ENCODE measurements at regions not wholly inside any gene's neighbourhood (a gene's known extent, or its start where the extent isn't known, plus 50 kb on each side); places are given as distances from the start of the nearest gene placed in this dataset.

DNA sequence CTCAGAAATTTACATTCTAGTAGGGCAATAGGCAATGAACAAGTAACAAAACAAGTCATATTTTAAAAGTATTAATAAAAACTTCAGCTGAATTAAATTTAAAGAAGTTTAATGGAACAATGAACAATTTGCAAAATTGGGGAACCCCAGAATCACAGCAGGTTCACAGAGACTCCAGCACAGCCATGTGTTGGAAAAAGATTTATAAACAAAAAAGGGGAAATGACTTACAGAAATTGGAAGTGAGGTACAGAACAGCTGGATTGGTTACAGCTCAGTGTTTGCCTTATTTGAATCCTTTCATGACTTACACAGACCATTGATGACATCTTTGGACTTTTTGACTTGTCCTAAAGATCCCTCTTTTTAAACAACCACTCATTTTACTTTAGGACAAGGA, 179.9 kb upstream of the SCN7A start:
- Histone ChIP-seq H4K91ac (ENCODE audit: insufficient read depth, low read depth, low read length) (no peak overlapping the region), H3K4me3 (ENCODE audit: insufficient read depth, low read depth, low read length) (no peak overlapping the region), H3K18ac (ENCODE audit: low read depth, low read length) (no peak overlapping the region), H2BK5ac (ENCODE audit: low read depth, low read length, poor library complexity, severe bottlenecking) (no peak overlapping the region), H3K79me1 (ENCODE audit: low read depth in 1 of 2, low read length in 2 of 2) (no peaks in the 10 kb centered on the region), H4K20me1 (ENCODE audit: insufficient read depth, low read length) (no peaks in the 10 kb centered on the region), H4K8ac (ENCODE audit: low read depth in 2 of 2, low read length in 2 of 2) (no peak overlapping the region), H3K4me2 (ENCODE audit: low read depth, low read length) (no peak overlapping the region), H3K9me1 (ENCODE audit: insufficient read depth, low read length) (no peaks in the 10 kb centered on the region), H3K14ac (replicated peaks; ENCODE audit: low read depth, low read length) (no peak overlapping the region), H2AK9ac (replicated peaks; ENCODE audit: low read depth, low read length, poor library complexity) (no peak overlapping the region), H3K23ac (ENCODE audit: low read depth, low read length) (no peak overlapping the region), H2BK120ac (ENCODE audit: low read depth, low read length) (no peak overlapping the region), H3K56ac (ENCODE audit: extremely low read depth, insufficient read depth, low read length) (no peak overlapping the region), H3K9me3 (ENCODE audit: control insufficient read depth, insufficient read depth, low read length) (no peaks in the 10 kb centered on the region), H3K4me1 (ENCODE audit: control insufficient read depth, insufficient read depth, low read length) (no peaks in the 10 kb centered on the region), H3K27me3 (ENCODE audit: control insufficient read depth, insufficient read depth, low read length) (no peaks in the 10 kb centered on the region), H3K9ac (ENCODE audit: low read depth, low read length) (no peak overlapping the region), H3K36me3 (ENCODE audit: control insufficient read depth, insufficient read depth, low read length) (no peaks in the 10 kb centered on the region), H4K5ac (ENCODE audit: low read depth, low read length) (no peak overlapping the region), H2BK15ac (ENCODE audit: low read depth, low read length) (no peak overlapping the region), H2BK20ac (ENCODE audit: low read depth, low read length) (no peak overlapping the region), H2AK5ac (ENCODE audit: low read depth, low read length) (no peak overlapping the region), H3K4ac (ENCODE audit: low read depth, low read length) (no peak overlapping the region), H2AFZ (replicated peaks; ENCODE audit: low read length, poor library complexity) (no peak overlapping the region), H3K27ac (ENCODE audit: insufficient read depth, low read length) (no peak overlapping the region)
- ATAC-seq (ENCODE audit: low read depth) (no peak), DNase-seq (no peak)
- intact Hi-C loops (cut with micrococcal nuclease) (no loop called here), dilution Hi-C loops (cut with HindIII; ENCODE audit: low sequenced_read_pairs, unreplicated experiment) (no loop called here), in situ Hi-C loops (cut with MboI; ENCODE audit: low sequenced_read_pairs) (no loop called here)
- ChIA-PET POLR2A (ENCODE audit: unreplicated experiment) (no interaction called here), CTCF (no interaction called here)
- no TSS peak for BruUV-seq (replicated peaks)
- TF ChIP-seq RAD21 (IDR thresholded peaks at IDR 0.05; ENCODE audit: low read length), result no peak
- TF ChIP-seq, protein P1, sequence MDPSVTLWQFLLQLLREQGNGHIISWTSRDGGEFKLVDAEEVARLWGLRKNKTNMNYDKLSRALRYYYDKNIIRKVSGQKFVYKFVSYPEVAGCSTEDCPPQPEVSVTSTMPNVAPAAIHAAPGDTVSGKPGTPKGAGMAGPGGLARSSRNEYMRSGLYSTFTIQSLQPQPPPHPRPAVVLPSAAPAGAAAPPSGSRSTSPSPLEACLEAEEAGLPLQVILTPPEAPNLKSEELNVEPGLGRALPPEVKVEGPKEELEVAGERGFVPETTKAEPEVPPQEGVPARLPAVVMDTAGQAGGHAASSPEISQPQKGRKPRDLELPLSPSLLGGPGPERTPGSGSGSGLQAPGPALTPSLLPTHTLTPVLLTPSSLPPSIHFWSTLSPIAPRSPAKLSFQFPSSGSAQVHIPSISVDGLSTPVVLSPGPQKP (IDR thresholded peaks at IDR 0.05; ENCODE audit: borderline replicate concordance, low read depth, low read length), result no peak
- TF ChIP-seq, protein P2, sequence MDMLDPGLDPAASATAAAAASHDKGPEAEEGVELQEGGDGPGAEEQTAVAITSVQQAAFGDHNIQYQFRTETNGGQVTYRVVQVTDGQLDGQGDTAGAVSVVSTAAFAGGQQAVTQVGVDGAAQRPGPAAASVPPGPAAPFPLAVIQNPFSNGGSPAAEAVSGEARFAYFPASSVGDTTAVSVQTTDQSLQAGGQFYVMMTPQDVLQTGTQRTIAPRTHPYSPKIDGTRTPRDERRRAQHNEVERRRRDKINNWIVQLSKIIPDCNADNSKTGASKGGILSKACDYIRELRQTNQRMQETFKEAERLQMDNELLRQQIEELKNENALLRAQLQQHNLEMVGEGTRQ (IDR thresholded peaks at IDR 0.05; ENCODE audit: low read depth, low read length), result no peak
- TF ChIP-seq BHLHE40 (IDR thresholded peaks at IDR 0.05; ENCODE audit: low read depth, low read length), result no peak
